HG02938 (cell line): ENCODE measurements at regions not wholly inside any gene's neighbourhood (a gene's known extent, or its start where the extent isn't known, plus 50 kb on each side); places are given as distances from the start of the nearest gene placed in this dataset.

Source experiments
- ATAC-seq: cut with Tn5 transposase; IDR thresholded peaks from one replicate; pipeline ENCODE4 v1.9.1; 2021; ENCODE audit warnings: mild to moderate bottlenecking, moderate library complexity; ENCODE audit not compliant: unreplicated experiment

DNA sequence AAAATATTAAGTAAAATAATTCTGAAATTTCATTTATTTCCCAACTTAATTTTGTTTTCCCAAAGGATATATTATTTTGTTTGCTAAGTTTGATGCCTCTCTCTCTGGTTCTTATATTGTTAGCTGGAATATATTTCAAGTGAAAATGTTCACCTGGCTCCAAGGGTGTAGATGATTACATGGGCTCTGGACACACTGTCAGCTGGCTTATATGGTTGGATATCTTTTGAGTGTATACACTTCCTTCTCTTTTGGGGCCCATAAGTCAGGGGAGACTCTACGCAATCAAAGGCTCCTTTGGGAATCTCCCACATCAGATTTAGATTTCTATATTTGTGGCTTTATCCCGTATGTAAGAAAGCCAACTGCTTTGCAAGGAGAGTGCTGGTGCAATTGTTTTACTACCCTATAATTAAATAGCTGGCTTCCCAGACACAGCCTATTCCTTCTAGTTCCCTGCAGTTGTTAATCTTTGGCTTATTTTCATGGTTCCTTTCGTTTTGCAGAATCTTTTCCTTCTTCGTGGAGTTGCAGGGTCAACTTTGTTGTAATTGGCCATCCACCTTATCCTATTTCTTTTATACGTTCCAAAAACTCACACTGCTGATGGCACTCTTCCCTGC, 225.7 kb downstream of the DPH6 start:
- ATAC-seq, result no peak

DNA sequence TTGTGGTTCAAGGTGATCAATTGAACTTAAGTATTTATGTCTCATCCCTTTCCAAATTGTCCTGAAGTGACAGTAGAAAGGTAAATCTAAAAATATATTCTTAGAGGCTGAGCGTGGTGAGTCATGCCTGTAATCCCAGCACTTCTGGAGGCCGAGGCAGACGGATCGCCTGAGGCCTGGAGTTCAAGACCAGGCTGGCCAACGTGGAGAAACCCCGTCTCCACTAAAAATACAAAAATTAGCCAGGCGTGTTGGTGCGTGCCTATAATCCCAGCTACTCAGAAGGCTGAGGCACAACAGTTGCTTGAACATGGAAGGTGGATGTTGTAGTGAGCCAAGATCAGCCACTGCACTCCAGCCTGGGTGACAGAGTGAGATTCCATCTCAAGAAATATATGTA, 226.6 kb downstream of the DPH6 start:
- no peak for ATAC-seq

DNA sequence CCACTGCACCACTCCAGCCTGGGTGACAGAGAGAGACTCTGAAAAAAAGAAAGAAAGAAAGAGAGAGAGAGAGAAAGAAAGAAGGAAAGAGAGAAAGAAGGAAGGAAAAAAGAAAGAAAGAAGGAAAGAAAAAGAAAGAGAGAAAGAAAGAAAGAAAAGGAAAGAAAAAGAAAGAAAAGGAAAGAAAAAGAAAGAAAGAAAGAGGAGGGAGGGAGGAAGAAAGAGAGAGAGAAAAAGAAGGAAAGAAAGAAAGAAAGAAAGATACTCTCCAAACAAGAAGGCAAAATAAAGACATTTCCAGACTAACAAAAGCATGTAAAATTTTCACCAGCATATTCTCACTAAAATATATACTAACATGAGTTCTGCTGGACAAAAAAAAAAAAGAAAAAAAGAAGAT, 228.7 kb downstream of the DPH6 start:
- ATAC-seq, result no peak

DNA sequence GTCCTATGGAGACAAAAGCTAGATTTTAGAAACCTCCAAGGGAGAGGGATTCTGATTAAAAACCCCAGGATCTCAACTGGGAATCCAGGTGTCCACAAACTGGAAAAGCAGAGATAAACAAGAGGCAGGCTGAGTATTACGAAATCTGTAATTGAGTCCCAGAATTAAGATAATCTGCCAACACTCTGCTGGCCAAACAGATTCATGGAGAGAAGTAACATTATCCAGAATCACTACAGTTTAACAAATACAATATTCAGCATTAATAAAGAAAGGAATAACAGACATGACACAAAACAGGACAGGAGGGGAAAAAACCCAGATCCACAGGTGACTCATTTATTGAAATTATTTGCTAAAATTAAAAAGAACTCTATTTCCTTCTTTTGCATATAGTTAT, 227.2 kb upstream of the NANOGP8 start:
- ATAC-seq, result no peak

DNA sequence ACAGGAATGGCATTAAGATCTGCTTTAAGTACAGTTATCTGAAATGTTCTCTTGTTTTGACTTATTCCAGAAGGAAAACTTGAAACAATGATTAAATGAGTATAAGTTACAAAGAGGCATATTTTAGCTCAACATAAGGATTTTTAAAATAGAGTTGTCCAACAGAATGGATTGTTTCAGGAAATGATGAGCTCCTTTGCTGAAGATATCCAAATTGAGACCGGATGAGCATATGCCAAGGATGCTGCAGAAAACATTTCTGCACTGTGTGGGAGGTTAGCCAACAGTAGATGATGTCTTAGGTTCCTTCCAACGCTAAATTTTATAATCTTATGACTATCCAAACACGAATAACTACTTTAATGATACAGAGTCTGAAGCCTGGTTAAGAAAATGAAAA, 226.5 kb upstream of the NANOGP8 start:
- no peak for ATAC-seq

DNA sequence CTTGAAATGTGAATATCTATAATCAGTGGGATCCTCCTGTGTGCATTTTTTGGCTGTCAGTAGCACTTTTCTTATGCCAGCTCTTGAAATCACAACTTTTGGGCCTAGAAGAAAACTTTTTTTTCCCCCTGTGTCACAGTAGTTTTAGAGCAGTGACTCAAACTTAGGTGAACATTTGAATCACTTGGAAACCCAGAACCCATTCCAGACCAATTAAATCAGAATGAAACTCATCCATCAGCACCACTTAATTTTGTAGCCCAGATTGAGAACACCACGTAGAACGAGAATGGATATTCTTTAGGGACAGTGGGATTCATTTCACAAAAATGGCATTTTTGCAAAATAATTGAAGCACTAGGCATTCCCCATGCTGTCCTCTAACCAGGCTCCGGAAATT, 224.8 kb upstream of the NANOGP8 start:
- no peak for ATAC-seq

DNA sequence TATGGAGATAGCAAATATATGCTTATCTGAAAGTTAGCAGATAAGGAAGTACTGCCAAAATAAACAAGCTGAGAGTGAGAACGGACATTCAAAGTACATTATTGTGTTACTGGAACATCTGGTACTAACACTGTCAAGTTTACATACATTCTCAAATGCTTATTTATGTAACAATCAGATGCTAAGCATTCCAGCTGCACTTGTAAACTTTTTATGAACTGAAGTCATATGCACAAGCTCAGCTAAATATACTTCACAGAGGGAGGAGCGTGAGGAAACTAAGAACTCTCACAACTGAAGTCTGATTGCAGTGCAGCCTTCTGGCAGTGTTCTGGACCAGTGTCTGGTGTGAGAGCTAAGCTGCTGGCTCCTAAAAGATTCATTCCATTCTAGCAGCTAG, 223.7 kb upstream of the NANOGP8 start:
- ATAC-seq, result no peak

DNA sequence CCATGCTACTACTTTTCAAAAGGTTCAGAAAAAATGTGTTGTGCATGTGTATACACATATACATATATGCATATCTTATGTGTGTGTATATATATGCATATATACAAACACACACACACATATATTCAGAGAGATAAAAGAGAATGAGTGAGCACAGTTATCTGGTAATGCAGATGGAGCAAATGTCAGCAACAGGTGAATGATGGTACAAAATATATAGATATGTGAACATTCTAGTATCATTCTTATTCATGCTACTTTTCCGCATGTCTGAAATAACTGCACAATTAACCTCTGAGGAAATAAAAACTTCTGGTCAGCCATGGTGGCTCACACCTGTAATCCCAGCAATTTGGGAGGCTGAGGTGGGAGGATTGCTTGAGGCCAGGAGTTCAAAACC, 222.6 kb upstream of the NANOGP8 start:
- ATAC-seq, result no peak

DNA sequence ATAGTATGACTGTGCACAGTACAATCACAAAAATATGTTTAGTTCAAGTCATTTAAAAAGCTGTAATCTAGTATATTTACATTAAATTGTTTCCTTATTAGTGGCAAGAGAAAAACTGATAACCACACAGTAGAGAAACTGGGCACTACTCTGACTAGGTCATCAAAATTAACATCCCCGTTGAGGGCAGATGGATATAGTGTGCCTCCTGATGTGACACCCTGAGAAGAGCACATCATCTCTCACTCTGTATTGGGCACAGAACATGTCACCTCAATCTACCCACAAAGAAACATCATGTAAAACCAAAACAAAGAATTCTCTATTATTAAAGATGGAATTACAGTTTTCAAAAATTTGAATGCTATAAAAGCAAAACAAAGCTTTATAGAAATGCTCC, 221.9 kb upstream of the NANOGP8 start:
- no peak for ATAC-seq

DNA sequence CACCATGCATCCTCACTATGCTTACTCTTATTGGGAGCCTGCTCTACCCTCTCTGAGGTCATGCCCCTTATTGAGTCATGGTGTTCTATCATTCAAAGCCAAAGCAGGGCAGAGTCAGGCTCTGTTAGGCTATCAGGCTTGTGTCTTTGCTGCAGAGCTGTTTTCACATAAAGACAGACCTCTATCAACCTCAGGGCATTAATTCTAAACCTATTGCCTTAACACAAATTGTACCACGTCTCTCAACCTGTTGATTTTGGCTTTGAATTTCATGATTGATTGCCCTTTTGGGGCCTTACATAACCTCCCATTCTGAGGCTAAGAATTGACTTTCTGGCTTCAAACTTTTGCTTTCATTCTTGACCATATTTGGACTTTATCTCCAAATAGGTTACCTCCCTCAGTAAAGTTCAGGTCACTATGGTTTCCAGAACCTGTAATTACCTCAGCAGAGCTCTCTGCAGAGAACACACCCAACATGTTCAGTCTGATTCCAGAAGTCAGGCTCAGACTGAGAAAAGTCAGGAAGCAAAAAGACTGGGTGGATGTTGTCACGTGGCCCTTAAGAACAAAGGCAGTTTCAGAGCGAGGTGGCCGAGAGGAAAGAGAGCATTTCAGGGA, 221.4 kb upstream of the NANOGP8 start:
- ATAC-seq, result no peak

DNA sequence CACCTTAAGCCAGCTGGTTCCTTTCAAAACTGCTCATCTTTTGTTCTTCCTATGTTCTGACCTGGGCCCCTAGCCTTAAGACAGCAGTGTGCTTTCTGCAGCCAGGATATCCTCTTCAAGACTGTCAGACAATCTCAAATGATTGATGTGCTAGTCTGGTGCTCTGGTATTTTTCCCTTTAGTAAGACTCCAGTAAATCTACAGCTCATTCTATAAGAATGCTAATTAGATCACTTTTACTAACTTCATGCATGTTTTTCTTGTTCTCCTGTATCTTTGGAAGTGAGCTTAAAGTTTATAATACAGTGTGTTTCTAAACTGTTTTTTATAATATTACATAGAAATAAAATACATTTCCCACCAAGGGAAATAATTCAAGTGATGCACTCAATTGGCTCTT, 220.9 kb upstream of the NANOGP8 start:
- ATAC-seq, result no peak

DNA sequence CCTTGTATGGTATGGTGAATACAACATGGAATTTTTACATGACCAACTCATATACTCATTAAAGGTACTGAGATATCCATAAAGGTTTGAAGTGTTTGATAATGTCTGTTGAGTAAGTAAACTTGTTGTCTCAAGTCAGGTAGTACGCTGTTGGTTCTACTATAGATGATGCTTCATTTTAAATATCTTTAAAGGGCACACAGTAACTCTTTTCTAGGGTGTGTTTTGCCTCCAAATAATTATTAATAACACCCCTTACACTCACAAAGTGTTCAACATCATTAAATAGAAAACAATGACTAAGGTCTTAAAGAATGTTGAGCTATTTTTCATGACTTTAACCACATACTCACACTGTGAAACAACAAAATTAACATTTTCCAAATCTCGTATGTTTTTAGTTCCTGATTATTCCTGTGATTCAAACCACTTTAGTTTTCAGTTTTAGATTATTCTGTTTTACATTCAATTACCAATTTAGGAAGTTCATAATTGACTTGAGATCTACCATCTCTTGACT, 220.0 kb upstream of the NANOGP8 start:
- no peak for ATAC-seq

DNA sequence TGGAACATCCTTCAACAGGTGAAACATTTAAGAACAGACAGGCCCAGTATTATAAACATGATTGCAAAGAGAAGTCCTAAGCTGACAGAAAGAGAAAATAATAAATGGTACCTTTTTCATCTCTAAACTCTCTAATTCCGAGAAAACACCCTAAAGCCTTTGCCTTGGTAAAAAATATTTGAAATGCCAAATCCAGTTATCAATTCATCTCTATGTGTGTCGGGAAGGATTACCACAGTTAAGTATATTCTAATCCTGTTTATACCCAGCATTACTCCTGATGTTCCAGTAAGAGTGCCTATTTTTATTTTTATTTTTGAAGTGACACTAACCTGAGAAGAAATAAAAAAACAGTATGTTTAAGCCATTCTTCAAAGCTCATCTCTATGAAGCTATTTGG, 219.3 kb upstream of the NANOGP8 start:
- no peak for ATAC-seq

DNA sequence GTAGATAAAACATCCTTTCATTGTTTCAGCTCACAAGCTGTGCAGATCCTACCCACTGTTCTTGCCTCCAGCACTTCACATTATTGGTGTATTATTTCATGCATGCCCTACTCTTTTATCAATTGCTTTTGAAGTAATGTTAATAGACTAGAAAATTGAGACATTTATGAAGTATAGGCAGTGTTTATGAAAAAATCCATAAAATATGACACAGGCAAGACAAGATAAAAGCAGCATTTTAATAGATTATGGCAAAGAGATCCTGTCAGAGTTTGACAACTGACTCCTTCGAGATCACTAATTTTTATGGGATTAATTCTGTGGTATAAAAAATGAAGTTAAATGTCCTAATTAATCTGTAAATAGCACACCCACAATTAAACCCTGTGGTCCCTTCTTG, 217.2 kb upstream of the NANOGP8 start:
- no peak for ATAC-seq

DNA sequence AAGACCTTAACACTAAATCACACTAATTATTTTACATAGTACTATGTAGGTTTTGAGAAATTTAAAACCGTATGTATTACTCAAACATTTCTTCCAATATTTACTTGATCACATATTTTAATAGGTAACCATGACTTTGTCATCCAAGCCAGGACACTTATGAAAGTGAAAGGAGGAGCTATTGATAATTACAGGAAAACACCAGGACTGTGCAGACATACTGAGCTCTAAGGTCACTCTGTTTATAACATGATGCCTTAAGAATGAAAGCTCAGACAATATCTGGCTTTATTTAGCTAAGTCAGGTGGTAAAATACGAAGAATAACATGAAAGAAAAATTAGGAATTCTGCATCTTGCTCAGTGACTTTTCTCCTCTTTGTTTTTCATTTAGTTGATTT, 216.0 kb upstream of the NANOGP8 start:
- no peak for ATAC-seq

DNA sequence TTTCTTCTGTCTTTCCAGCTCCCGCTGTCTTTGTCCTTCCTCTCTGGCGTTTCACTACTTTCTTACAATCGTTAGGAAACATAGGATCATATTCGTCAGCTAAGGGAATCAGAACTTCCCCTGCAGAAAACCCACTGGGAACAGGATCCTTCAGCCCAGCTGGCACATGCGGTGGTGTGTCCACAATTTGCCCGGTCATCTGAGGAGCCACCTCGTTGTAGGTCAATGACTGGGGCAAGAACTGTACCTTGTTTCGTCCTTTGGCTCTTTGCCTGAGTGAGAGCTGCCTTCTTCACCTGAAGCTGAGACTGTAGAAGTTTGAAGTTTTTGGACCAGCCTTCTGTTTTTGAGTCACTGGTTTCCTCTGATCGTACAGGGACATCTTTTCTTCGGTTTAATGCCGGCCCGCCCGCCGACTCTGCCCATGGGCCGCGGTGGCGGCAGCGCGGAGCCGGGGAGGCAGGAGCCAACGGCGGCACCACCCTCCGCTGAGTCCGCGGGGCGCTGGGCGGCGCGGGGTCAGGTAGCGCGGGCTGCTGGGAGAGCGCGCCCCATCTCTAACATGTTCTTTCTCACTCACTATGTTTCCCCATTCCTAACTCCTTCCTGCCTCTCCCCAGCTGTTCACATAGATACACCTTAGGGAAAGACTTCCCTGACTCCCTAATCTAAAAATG, 214.1 kb upstream of the NANOGP8 start:
- ATAC-seq, result no peak

DNA sequence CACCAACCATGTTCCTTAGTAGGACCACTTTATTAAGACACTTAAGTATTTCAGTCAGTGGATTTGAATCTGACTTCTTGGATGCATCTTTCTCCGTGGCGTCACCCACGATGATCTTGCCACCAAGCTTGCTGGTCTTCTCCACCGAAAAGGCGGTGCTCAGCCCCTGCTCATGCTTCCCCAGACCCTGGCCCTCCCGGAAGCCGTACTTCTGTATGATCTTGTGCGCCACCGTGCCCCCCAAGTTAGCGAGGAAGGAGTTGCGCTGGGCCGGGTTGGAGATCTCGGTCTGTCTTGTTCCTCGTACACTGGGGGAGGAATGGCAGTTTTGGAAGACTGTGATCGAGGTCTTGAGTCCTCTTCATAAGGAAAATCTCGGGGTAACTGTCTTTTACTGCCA, 213.4 kb upstream of the NANOGP8 start:
- no peak for ATAC-seq

DNA sequence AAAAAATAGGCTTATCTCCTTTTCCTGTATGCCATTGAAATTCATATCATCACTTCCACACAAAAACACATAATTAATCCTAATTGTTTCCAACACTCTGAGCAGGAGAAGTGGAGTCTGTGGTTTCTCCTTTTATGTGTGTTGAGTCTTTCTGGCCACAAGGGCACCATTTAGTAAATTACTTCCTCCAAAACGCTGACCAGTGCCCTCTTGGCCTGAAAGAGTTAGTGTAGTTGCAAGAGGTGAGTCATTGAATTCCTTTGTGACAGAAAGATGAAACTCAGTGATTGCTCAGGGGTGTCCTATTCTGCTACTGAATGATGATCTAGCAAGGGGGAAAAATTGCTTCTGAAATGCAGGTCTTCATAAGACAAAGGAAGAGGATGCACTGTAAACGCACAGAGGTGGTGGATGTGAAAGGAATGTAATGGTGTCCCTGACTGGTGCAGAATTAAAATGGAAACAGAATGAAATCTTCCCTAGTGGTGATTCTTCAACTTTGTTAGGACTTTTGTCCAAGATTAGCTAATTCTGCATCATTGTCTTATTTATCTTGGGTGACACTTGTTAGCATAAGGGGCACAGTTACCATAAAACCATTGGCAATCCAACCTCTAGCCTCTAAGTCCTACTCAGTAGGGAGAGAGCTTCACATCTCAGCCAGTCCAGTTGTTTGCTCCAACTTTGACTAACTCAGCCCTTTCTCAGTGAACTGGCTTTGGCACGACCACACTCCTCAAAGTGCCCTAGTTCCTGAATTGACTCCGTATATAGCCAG, 208.4 kb upstream of the NANOGP8 start:
- no peak for ATAC-seq

DNA sequence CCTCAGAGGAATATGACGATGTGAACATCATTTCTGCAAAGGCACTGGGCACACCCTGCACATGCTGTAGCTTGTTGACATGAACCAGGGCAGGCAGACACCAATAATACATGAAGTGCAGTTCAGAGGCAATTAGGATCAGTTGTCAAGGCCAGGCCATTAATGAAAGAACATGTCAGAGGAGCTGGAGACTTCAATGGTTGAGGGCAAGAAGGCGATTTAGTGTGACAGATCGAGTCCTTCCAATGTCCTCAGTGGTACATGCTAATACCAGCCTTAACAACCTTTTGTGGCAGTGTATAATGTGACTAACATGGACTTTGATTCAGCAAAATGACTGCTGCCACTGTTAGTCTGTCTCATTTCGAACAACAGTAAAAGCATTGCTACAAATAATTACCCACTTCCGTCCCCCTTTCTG, 205.2 kb upstream of the NANOGP8 start:
- ATAC-seq, result no peak

DNA sequence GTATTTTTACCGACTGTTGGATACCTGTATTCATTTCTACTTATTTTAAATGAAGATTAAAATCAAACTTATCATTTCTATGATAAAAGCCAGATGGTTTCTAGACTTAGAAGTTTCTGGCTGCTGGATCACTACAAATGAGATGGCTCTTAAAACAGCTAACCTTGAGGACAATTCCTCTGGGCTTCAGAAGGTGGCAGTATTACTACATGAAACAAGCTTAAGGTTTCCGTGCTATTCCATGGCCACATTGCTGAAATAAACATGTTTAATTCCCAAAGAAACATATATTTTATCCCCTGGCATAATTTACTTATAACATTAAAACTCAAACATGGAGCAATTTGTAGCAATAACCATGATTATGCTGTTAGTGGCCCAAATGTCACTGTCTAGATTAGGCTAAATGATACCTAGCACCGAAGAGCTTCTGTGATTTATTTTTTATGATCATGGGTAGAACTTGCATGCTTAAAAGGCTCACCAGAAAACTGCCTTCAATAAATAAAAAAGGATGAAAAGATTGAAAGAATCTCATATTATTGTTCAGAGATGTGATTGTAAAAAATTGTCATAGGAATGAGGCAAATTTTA, 204.0 kb upstream of the NANOGP8 start:
- no peak for ATAC-seq

DNA sequence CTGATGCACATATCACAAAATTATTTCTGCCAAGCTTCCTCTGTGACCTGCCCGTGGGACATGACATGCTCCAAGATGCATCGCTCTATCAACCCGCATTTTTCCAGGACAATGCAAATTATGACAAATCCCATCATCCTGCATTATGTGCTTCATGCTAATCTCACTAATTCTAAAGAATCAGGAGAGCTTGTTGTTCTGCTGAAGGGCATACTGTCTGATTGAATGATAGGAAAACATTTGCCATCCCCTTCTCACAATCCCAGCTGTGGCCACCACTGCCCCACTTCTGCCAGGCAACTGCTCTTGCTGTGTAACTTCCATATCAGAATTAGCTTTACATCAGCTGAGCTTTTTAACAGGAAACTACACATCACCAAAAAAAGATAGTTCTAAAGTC, 203.5 kb upstream of the NANOGP8 start:
- no peak for ATAC-seq
